Astrocyte (in vitro differentiated cells and primary cell): ENCODE measurements at regions not wholly inside any gene's neighbourhood (a gene's known extent, or its start where the extent isn't known, plus 50 kb on each side); places are given as distances from the start of the nearest gene placed in this dataset.

Experiments used
- DNase-seq: peaks from one replicate; pipeline ENCODE4 v3.0.0-alpha.2; 2010; ENCODE audit warnings: low read depth
- FAIRE-seq: peaks from 2 replicates; lab custom pipeline; 2011; peaks lifted over from hg19 to GRCh38; lab: Jason Lieb, UNC
- H2AFZ ChIP-seq: 2 replicates; pipeline ENCODE4 v1.6.0; 2012; ENCODE audit warnings: low read depth, low read length, inconsistent platforms
- H3K27ac ChIP-seq: 2 replicates; pipeline ENCODE4 v1.5.1; 2011; ENCODE audit warnings: low read depth, low read length, inconsistent platforms
- H3K27me3 ChIP-seq: 2 replicates; pipeline ENCODE4 v1.6.0; 2011; ENCODE audit warnings: low read length, inconsistent platforms; ENCODE audit not compliant: insufficient read depth
- H3K36me3 ChIP-seq: 2 replicates; pipeline ENCODE4 v1.5.1; 2011; ENCODE audit warnings: low read length, inconsistent platforms; ENCODE audit not compliant: insufficient read depth
- H3K4me1 ChIP-seq: 2 replicates; pipeline ENCODE4 v1.5.1; 2011; ENCODE audit warnings: low read length, inconsistent platforms; ENCODE audit not compliant: insufficient read depth
- H3K4me2 ChIP-seq: 2 replicates; pipeline ENCODE4 v1.6.0; 2012; ENCODE audit warnings: low read length, inconsistent platforms
- H3K4me3 ChIP-seq: 2 replicates; pipeline ENCODE4 v1.5.1; 2011; ENCODE audit warnings: low read depth, mild to moderate bottlenecking, low read length, inconsistent platforms; ENCODE audit not compliant: insufficient read depth
- H3K79me2 ChIP-seq: 2 replicates; pipeline ENCODE4 v1.6.0; 2012; ENCODE audit warnings: mild to moderate bottlenecking, low read length, inconsistent platforms; ENCODE audit not compliant: insufficient read depth
- H3K9ac ChIP-seq: 2 replicates; pipeline ENCODE4 v1.6.0; 2012; ENCODE audit warnings: mild to moderate bottlenecking, low read length, inconsistent platforms
- H3K9me3 ChIP-seq: 2 replicates; pipeline ENCODE4 v1.5.1; 2012; ENCODE audit warnings: low read depth, mild to moderate bottlenecking, low read length, inconsistent platforms; ENCODE audit not compliant: insufficient read depth
- H4K20me1 ChIP-seq: 2 replicates; pipeline ENCODE4 v1.6.0; 2012; ENCODE audit warnings: low read length, inconsistent platforms; ENCODE audit not compliant: insufficient read depth
- H3K27ac Mint-ChIP-seq: one replicate; pipeline ENCODE4 v1.8.0; 2021; ENCODE audit warnings: mild to moderate bottlenecking, mixed read lengths; ENCODE audit not compliant: unreplicated experiment
- H3K27me3 Mint-ChIP-seq: one replicate; pipeline ENCODE4 v1.8.0; 2021; ENCODE audit warnings: low read depth, mixed read lengths; ENCODE audit not compliant: unreplicated experiment
- H3K36me3 Mint-ChIP-seq: one replicate; pipeline ENCODE4 v1.8.0; 2021; ENCODE audit warnings: low read depth, mixed read lengths; ENCODE audit not compliant: unreplicated experiment
- H3K4me1 Mint-ChIP-seq: one replicate; pipeline ENCODE4 v1.8.0; 2021; ENCODE audit warnings: low read depth, mixed read lengths; ENCODE audit not compliant: unreplicated experiment
- H3K4me3 Mint-ChIP-seq: one replicate; pipeline ENCODE4 v1.8.0; 2021; ENCODE audit warnings: mild to moderate bottlenecking, moderate library complexity, mixed read lengths; ENCODE audit not compliant: unreplicated experiment
- H3K9me3 Mint-ChIP-seq: one replicate; pipeline ENCODE4 v1.8.0; 2021; ENCODE audit warnings: mild to moderate bottlenecking, mixed read lengths; ENCODE audit not compliant: unreplicated experiment
- CTCF ChIP-seq: IDR thresholded peaks from 2 replicates; pipeline ENCODE4 v1.5.1; 2011; ENCODE audit warnings: low read depth, mild to moderate bottlenecking, inconsistent platforms, low read length, moderate library complexity; ENCODE audit not compliant: insufficient read depth
- EZH2 ChIP-seq: IDR thresholded peaks from 2 replicates; pipeline ENCODE4 v1.6.1; 2012; ENCODE audit warnings: mild to moderate bottlenecking, low read length, inconsistent platforms; ENCODE audit not compliant: insufficient read depth

- Histone ChIP-seq H4K20me1 (no peaks in the 10 kb centered on the region), H3K79me2 (no peaks in the 10 kb centered on the region), H2AFZ (no peak overlapping the region), H3K4me1 (no peaks in the 10 kb centered on the region), H3K4me2 (no peak overlapping the region), H3K4me3 (no peak overlapping the region), H3K27me3 (no peaks in the 10 kb centered on the region), H3K9me3 (no peaks in the 10 kb centered on the region), H3K9ac (no peak overlapping the region), H3K27ac (no peak overlapping the region), H3K36me3 (no peaks in the 10 kb centered on the region)
- TF ChIP-seq EZH2 = no peak
- no peak for TF ChIP-seq CTCF
- Mint-ChIP-seq H3K4me3 (no peak overlapping the region), H3K27ac (no peak overlapping the region), H3K36me3 (peaks cover 1% of the 10 kb centered on the region), H3K9me3 (peaks cover 14% of the 10 kb centered on the region), H3K27me3 (no peaks in the 10 kb centered on the region), H3K4me1 (no peaks in the 10 kb centered on the region)
- DNase-seq (no peak), FAIRE-seq (no peak)
Observed at GRCh38 chr4:157678478-157678877, 457.9 kb downstream of the GRIA2 start.

GRCh38 chr4:157674699-157675098, 454.2 kb downstream of the GRIA2 start:
- TF ChIP-seq EZH2 (no peak), CTCF (no peak)
- FAIRE-seq = no peak
- peaks cover 14% of the 10 kb centered on the region for H3K9me3 Mint-ChIP-seq
- Histone ChIP-seq H3K27me3 (no peaks in the 10 kb centered on the region), H3K9me3 (no peaks in the 10 kb centered on the region), H3K79me2 (no peaks in the 10 kb centered on the region), H3K4me3 (no peak overlapping the region), H3K9ac (no peak overlapping the region), H4K20me1 (no peaks in the 10 kb centered on the region), H3K36me3 (no peaks in the 10 kb centered on the region), H3K4me2 (no peak overlapping the region), H3K27ac (no peak overlapping the region), H2AFZ (peak overlapping the region; percentile 46), H3K4me1 (no peaks in the 10 kb centered on the region)
- no peaks in the 10 kb centered on the region for H3K27me3 Mint-ChIP-seq
- no peak overlapping the region for H3K4me3 Mint-ChIP-seq
- no peak for DNase-seq
- no peaks in the 10 kb centered on the region for H3K4me1 Mint-ChIP-seq
- no peak overlapping the region for H3K27ac Mint-ChIP-seq
- H3K36me3 Mint-ChIP-seq = no peaks in the 10 kb centered on the region

- Histone ChIP-seq H3K4me3 (no peak overlapping the region), H3K27ac (no peak overlapping the region), H3K4me1 (no peaks in the 10 kb centered on the region), H4K20me1 (no peaks in the 10 kb centered on the region), H3K36me3 (no peaks in the 10 kb centered on the region), H2AFZ (no peak overlapping the region), H3K27me3 (no peaks in the 10 kb centered on the region), H3K79me2 (no peaks in the 10 kb centered on the region), H3K9ac (no peak overlapping the region), H3K4me2 (no peak overlapping the region), H3K9me3 (no peaks in the 10 kb centered on the region)
- H3K27ac Mint-ChIP-seq = no peak overlapping the region
- H3K27me3 Mint-ChIP-seq = no peaks in the 10 kb centered on the region
- DNase-seq = no peak
- no peaks in the 10 kb centered on the region for H3K9me3 Mint-ChIP-seq
- H3K4me1 Mint-ChIP-seq = peaks cover 9% of the 10 kb centered on the region
- no peak for FAIRE-seq
- no peak overlapping the region for H3K4me3 Mint-ChIP-seq
- TF ChIP-seq CTCF (no peak), EZH2 (no peak)
- H3K36me3 Mint-ChIP-seq = no peaks in the 10 kb centered on the region
Observed at GRCh38 chr4:157667836-157668235, 447.3 kb downstream of the GRIA2 start.
